GM12878 (cell line): ENCODE measurements at regions not wholly inside any gene's neighbourhood (a gene's known extent, or its start where the extent isn't known, plus 50 kb on each side); places are given as distances from the start of the nearest gene placed in this dataset.

ENCODE experiments used
- ATAC-seq: fragments of 200-7000 bp; cut with Tn5 transposase; 3 replicates; pipeline ENCODE4 v1.9.1; 2020; ENCODE audit warnings: mild to moderate bottlenecking, moderate library complexity
- BruUV-seq: library from RNA; stranded (reverse); fragments of 400-500 nt; replicated peaks from 2 replicates; lab custom pipeline; 2021; lab: Mats Ljungman, UMichigan
- CTCF ChIA-PET: fragments of 300-600 bp; sonication (Branson Sonifier 250); formaldehyde crosslinking; extraction: SDS; loops from one replicate; lab custom pipeline; 2021; ENCODE audit warnings: inconsistent platforms; lab: Yijun Ruan, JAX
- POLR2A ChIA-PET: fragments of 350-600 bp; formaldehyde crosslinking; extraction: SDS; loops from one replicate; lab custom pipeline; 2021; ENCODE audit warnings: inconsistent platforms; lab: Charles Lee
- RAD21 ChIA-PET: fragments of 300-600 bp; sonication (Branson Sonifier 250); formaldehyde crosslinking; loops from one replicate; lab custom pipeline; 2023; ENCODE audit warnings: antibody characterized with exemption; ENCODE audit not compliant: unreplicated experiment; lab: Charles Lee
- SMC1A ChIA-PET: fragments of 300-600 bp; sonication (Branson Sonifier 250); formaldehyde crosslinking; loops from one replicate; lab custom pipeline; 2023; ENCODE audit not compliant: unreplicated experiment, uncharacterized antibody; lab: Charles Lee
- DNase-seq: peaks from one replicate; pipeline ENCODE4 v3.0.0-alpha.2; 2011; ENCODE audit warnings: low read depth, low spot score
- FAIRE-seq: peaks from 3 replicates; lab custom pipeline; 2011; peaks lifted over from hg19 to GRCh38; lab: Jason Lieb, UNC
- H2AFZ ChIP-seq: 2 replicates; pipeline ENCODE4 v1.6.0; 2011; ENCODE audit warnings: low read depth, low read length, control low read depth; ENCODE audit not compliant: control insufficient read depth
- H3K27ac ChIP-seq: 2 replicates; pipeline ENCODE4 v1.5.1; 2011; ENCODE audit warnings: control low read depth; ENCODE audit not compliant: control insufficient read depth, insufficient read depth
- H3K27me3 ChIP-seq, 2 experiments: replicated peaks in 1 of 2; 2 replicates each; pipeline versions ENCODE4 v1.6.0 to v1.6.1; 2011; ENCODE audit warnings: low read length in 1 of 2; ENCODE audit not compliant: control insufficient read depth in 2 of 2, insufficient read depth in 2 of 2
- H3K36me3 ChIP-seq, 2 experiments: 2 replicates each; pipeline ENCODE4 v1.5.1; 2011; ENCODE audit warnings: low read length in 1 of 2; ENCODE audit not compliant: control insufficient read depth in 2 of 2, insufficient read depth in 2 of 2
- H3K4me1 ChIP-seq: 2 replicates; pipeline ENCODE4 v1.6.1; 2011; ENCODE audit warnings: mild to moderate bottlenecking, low read length, moderate library complexity, mixed read lengths; ENCODE audit not compliant: control insufficient read depth, insufficient read depth
- H3K4me2 ChIP-seq: 2 replicates; pipeline ENCODE4 v1.6.0; 2011; ENCODE audit warnings: control low read depth; ENCODE audit not compliant: control insufficient read depth, insufficient read depth
- H3K4me3 ChIP-seq: fragments of 200-600 bp; sonication (generic); 2 replicates; pipeline ENCODE4 v1.5.1; 2016
- H3K79me2 ChIP-seq: 2 replicates; pipeline ENCODE4 v1.6.0; 2011; ENCODE audit warnings: low read length; ENCODE audit not compliant: control insufficient read depth, insufficient read depth
- H3K9ac ChIP-seq: 2 replicates; pipeline ENCODE4 v1.8.0; 2011; ENCODE audit warnings: low read length, control low read depth, mixed read lengths; ENCODE audit not compliant: control insufficient read depth, insufficient read depth
- H3K9me3 ChIP-seq: replicated peaks from 3 replicates; pipeline ENCODE4 v1.5.1; 2011; ENCODE audit warnings: mild to moderate bottlenecking, low read length; ENCODE audit not compliant: control insufficient read depth, insufficient read depth
- H4K20me1 ChIP-seq: 2 replicates; pipeline ENCODE4 v1.6.0; 2011; ENCODE audit not compliant: control insufficient read depth, insufficient read depth
- BHLHE40 ChIP-seq, 2 experiments: fragments of 450-650 bp in 1 of 2; IDR thresholded peaks; 2 replicates each; pipeline ENCODE4 v1.6.1; 2011 to 2017; ENCODE audit warnings: low read depth in 2 of 2, borderline replicate concordance in 1 of 2, improper control_type of control experiment in 1 of 2, low read length in 1 of 2, mild to moderate bottlenecking in 1 of 2
- CTCF ChIP-seq, 3 experiments: IDR thresholded peaks in 2 of 3; conservative IDR thresholded peaks in 1 of 3; 2 replicates each; pipeline ENCODE4 v1.5.1; 2011; ENCODE audit warnings: low read depth in 3 of 3, low read length in 3 of 3, mild to moderate bottlenecking in 3 of 3, control low read depth in 2 of 3, moderate library complexity in 2 of 3, inconsistent platforms in 1 of 3, mixed read lengths in 1 of 3; ENCODE audit not compliant: control insufficient read depth in 2 of 3, insufficient read depth in 1 of 3; ENCODE audit errors: extremely low read depth in 1 of 3
- HDAC2 ChIP-seq: fragments of 200-600 bp; sonication (generic); IDR thresholded peaks from 2 replicates; pipeline ENCODE4 v1.6.1; 2017
- MEF2A ChIP-seq: IDR thresholded peaks from 2 replicates; pipeline ENCODE4 v1.6.1; 2011; ENCODE audit warnings: low read depth, mild to moderate bottlenecking, low read length, moderate library complexity; ENCODE audit not compliant: insufficient read depth
- SIN3A ChIP-seq: IDR thresholded peaks from 2 replicates; pipeline ENCODE4 v1.6.1; 2012; ENCODE audit warnings: low read depth, low read length, improper control_type of control experiment
- SMAD5 ChIP-seq: IDR thresholded peaks from 2 replicates; pipeline ENCODE4 v1.6.1; 2016; ENCODE audit warnings: antibody characterized with exemption, low read depth
- SMC3 ChIP-seq: IDR thresholded peaks from 2 replicates; pipeline ENCODE4 v1.6.1; 2011; ENCODE audit warnings: low read length, improper control_type of control experiment, borderline replicate concordance
- SREBF1 ChIP-seq: IDR thresholded peaks from 2 replicates; pipeline ENCODE4 v1.6.1; 2012; ENCODE audit warnings: mild to moderate bottlenecking, low read length
- WGBS: methylation state at CpG from one replicate; pipeline ENCODE4 v1.1.6; 2016; ENCODE audit warnings: low lambda C conversion rate; ENCODE audit not compliant: insufficient replicate concordance, insufficient coverage; ENCODE audit errors: missing lambda C conversion rate; 5-methylcytosine and 5-hydroxymethylcytosine counted together
- in situ Hi-C: fragments of 300-500 bp; cut with MboI; formaldehyde crosslinking; loops from 9 replicates; pipeline ENCODE4 v1.14.3; 2018; ENCODE audit warnings: mixed read lengths
- intact Hi-C: fragments of 100-400 bp; cut with micrococcal nuclease; formaldehyde crosslinking; loops from one replicate; pipeline ENCODE4 v1.14.2; 2022; ENCODE audit not compliant: unreplicated experiment

DNA sequence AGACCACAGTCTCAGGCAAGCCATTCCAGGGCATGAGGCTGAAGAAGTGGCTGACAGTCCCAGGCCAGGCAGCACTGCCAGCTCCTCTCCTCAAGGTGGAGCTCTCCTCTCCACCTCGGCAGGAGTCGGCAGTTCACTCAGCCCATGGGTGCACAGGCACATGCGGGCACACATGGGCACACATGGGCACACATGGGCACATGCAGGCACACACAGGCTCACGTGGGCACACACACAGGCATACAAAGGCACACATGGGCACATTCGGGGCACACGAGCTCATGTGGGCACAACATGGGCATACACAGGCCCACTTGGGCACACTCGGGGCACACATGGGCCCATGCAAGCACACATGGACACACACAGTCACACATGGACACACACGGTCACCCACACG is 65.3 kb upstream of the TAF1B start:
- H4K20me1 ChIP-seq: no peaks in the 10 kb centered on the region
- ATAC-seq (peak; percentile 72), DNase-seq (no peak), FAIRE-seq (no peak)
- H3K4me3 ChIP-seq: no peak overlapping the region
- SMC1A ChIA-PET: interaction anchor here (1.3 kb wide), 1 partner anchor 269 kb away, joined by 3 read pairs; no protein-coding TSS in a partner anchor
- no peak overlapping the region for H2AFZ ChIP-seq
- H3K4me2 ChIP-seq: no peak overlapping the region
- in situ Hi-C loops: no loop called here
- intact Hi-C loops: no loop called here
- H3K9ac ChIP-seq: no peak overlapping the region
- WGBS: 71% methylated on average over 9 of the region's 9 CpGs
- RAD21 ChIA-PET: interaction anchor here (0.6 to 1.5 kb wide), 5 partner anchors 8 to 655 kb away, joined by 3 to 4 read pairs (median 3); no protein-coding TSS in a partner anchor
- CTCF ChIA-PET: interaction anchor here (1.0 to 1.5 kb wide), 2 partner anchors 8 to 270 kb away, joined by 4 to 5 read pairs; no protein-coding TSS in a partner anchor
- H3K4me1 ChIP-seq: peaks cover 8% of the 10 kb centered on the region
- TF ChIP-seq MEF2A: no peak
- no peak for TF ChIP-seq SMC3
- TF ChIP-seq BHLHE40 (IDR thresholded peaks at IDR 0.05; ENCODE audit: borderline replicate concordance in 1 of 2, low read depth in 2 of 2, low read length in 1 of 2): peak in 1 of 2 experiments; percentile 50; a peak in 1 of 4 replicates
- TF ChIP-seq SMAD5: no peak
- no peak for TF ChIP-seq SIN3A
- no peak for TF ChIP-seq HDAC2
- TF ChIP-seq CTCF (IDR thresholded peaks at IDR 0.05 in 2 of 3, conservative IDR thresholded peaks at IDR 0.05 in 1 of 3; ENCODE audit: control insufficient read depth in 2 of 3, extremely low read depth in 1 of 3, insufficient read depth in 1 of 3, low read depth in 3 of 3, low read length in 3 of 3): peak; percentile 29 to 51 (median 49); a peak in 4 of 6 replicates
- no peak for TF ChIP-seq SREBF1
- H3K27ac ChIP-seq: no peak overlapping the region
- BruUV-seq: no TSS peak
- no peaks in the 10 kb centered on the region; a peak in 1 of 4 replicates for H3K27me3 ChIP-seq
- POLR2A ChIA-PET: no interaction called here
- H3K9me3 ChIP-seq: no peaks in the 10 kb centered on the region
- no peaks in the 10 kb centered on the region for H3K36me3 ChIP-seq
- H3K79me2 ChIP-seq: no peaks in the 10 kb centered on the region
